SKM-1 treated with dmso at 0.1 percent for 144 hours (cell line): ENCODE measurements at regions not wholly inside any gene's neighbourhood (a gene's known extent, or its start where the extent isn't known, plus 50 kb on each side); places are given as distances from the start of the nearest gene placed in this dataset.

Source experiments
- DNase-seq: peaks from one replicate; lab custom pipeline; 2025; ENCODE audit not compliant: unreplicated experiment; lab: John Stamatoyannopoulos, UW

DNA sequence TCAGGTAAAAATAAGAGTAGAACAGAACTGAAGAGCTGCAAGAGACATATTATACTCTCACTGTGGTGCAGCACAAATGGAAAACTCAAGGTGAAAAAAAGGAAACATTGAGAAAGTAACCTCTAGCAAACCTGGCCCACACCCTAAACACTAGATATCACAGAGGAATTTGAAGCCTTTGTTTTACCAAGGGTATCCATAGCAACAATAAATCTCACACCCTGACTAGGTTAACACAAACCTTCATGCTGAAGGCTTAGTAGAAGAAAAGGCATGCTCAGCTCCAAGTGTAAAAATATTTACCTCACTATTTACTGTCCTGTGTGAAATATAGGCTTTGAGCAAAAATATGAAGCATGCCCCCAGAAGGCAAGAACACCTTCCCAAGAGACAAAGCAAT is 61.9 kb upstream of the TAB3 start:
- no peak for DNase-seq

DNA sequence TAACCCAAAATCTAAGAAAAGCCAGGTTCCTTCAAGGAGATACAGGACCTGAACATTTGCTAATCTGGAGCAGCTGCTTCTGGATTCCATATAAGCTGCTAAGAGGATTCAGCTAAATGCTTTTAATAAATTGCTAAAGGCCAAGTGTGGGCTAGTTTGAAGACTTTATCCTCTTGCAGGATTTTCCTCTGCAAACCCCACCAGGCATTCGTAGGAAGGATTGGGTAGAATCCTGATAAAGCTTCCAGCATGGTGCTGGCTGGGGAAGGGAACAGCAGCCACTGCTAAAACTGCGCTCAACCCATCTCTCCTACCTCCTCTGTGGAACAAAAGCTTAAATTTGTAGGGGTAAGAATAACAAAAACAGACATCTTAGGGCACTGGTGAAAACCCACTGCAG is 61.3 kb upstream of the TAB3 start:
- no peak for DNase-seq

DNA sequence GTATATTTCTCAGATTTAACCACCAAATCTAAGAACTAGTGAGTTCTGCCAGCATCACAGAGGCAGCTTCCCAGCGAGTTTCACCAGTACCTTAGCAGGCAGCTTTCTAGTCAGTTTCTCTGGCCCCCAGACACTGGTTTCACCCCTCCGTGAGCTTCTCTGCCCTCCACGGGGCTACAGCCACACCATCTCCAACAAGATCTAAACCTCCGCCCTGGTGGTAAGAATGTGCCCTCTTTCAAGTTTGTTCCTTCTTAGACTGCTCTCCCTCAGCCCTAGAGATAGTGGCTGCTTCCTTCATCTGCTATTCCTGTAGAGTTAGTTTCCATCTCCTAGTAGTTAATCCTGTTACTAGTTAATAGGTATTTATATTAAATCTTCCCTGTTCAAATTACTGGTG is 60.5 kb upstream of the TAB3 start:
- no peak for DNase-seq

DNA sequence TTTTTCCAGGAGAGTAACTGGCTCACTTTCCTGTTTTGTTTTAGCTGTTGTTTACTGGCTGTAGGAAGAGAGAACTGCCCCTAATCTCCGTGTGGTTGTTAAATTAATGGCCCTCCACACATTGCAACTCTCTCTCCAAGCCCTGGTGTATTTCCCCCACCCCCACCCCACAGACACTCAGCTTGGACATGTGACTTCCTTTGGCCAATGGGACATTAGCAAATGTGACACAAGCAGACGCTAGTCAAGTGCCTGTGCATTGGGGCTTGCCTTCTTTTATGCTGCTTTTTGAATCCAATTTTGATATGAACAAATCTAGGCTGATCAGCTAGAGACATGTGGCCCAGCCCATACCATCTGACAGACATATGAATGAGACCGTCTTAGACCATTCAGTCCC is 59.6 kb upstream of the TAB3 start:
- no peak for DNase-seq

DNA sequence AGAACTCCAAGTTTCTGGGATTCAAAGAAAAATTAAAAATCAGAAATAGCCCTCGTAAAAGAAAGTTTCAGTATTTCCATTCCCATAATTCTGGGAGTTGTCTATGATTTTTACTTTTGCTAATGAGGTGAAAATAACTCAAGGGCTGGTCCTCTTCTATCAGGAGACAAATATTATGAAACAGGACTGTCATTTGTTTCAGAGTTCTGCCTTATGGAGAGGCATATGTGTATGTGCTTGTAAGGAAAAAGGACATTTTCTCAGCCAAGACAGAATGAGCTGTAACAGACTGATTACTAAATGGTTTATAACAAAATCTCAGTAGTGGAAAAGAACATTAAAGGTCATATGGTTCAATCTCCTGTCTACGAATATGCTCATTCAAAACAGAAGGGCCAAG is 59.0 kb upstream of the TAB3 start:
- DNase-seq = no peak

DNA sequence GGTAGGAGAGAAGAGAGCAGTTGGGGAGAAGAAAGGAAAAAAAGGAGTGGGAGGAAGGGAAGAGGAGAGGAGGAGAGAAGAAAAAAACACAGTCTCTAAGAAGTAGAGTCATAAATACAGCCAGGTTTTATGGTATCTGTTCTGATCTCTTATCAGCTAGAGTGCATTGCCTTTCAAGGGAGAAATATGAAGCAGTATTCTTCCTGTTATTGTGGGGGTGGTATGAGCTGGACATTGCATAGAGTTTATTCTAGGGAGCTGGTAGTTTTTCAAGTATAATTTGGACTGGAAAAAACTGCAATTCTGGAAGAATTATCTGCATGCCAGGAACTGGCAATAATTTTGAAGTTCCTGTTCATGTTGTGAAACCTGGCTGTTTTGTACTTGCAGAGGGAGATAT is 54.9 kb upstream of the TAB3 start:
- no peak for DNase-seq

DNA sequence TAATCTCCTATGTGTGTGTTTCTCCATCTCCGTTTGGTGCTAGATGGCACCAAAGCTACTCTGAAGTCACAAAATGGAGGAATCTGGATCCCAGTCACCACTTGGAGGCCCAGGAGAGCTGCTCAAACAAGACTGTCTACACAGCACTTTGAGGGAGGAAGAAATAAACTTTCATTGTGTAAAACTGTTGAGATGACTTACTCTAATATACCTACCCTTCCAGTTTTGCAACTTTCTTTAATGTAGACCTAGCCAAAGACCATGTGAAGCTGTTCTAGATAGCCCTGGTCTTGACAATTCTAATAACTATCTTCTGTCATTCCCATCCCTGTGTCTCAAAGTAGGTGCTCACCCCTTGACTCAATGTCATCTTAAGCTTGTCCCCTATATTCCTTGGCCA is 52.8 kb upstream of the TAB3 start:
- DNase-seq = no peak

DNA sequence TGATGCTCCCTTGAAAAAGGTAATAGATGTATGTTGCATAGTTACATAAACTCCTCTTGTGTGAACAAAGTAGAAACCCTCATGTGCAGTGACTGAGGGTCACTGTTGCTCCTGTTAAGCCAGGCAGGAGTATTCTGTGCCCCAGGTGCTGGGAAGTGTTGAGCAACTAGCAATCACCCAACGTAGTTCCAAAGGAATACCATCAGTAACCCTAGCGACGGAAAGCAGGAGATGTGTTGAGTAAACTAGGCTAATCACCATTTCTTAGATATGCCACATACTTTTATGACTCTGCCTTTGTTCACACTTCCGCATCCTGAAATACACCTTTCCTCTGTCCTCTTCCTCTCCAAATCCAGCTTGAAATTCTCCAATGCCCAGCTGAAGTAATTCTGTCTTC is 50.9 kb upstream of the TAB3 start:
- no peak for DNase-seq
